Right cardiac atrium (tissue), 5 donors: ENCODE measurements at regions not wholly inside any gene's neighbourhood (a gene's known extent, or its start where the extent isn't known, plus 50 kb on each side); places are given as distances from the start of the nearest gene placed in this dataset.

Experiments used
- ATAC-seq, 2 donors: fragments of 200-7000 bp; cut with Tn5 transposase; one replicate each; pipeline versions ENCODE4 v1.8.0 to v1.9.1; 2020; ENCODE audit warnings: moderate library complexity in 2 of 2, mild to moderate bottlenecking in 1 of 2
- DNase-seq, 3 donors: peaks; one replicate each; pipeline ENCODE4 v3.0.0-alpha.2; 2020
- H3K27ac ChIP-seq: one replicate; pipeline ENCODE4 v1.5.1; 2013; ENCODE audit warnings: mild to moderate bottlenecking, low read length, control low read depth, moderate library complexity
- H3K27me3 ChIP-seq: one replicate; pipeline ENCODE4 v1.6.1; 2013; ENCODE audit not compliant: control insufficient read depth, insufficient read depth
- H3K4me1 ChIP-seq: one replicate; pipeline ENCODE4 v1.6.1; 2013; ENCODE audit warnings: low read length; ENCODE audit not compliant: control insufficient read depth, insufficient read depth
- H3K4me3 ChIP-seq: one replicate; pipeline ENCODE4 v1.5.1; 2013; ENCODE audit warnings: low read length, control low read depth
- H3K9me3 ChIP-seq: one replicate; pipeline ENCODE4 v1.6.1; 2013; ENCODE audit warnings: low read length; ENCODE audit not compliant: control insufficient read depth
- WGBS: extraction: QIAGEN DNeasy Blood & Tissue Kit; methylation state at CpG from one replicate; pipeline ENCODE4 v1.1.7; 2013; 5-methylcytosine and 5-hydroxymethylcytosine counted together
- intact Hi-C, 4 donors: fragments of 100-400 bp; cut with DNase I; formaldehyde crosslinking; loops; one replicate each; pipeline versions ENCODE4 v1.11.0 to v1.14.0; 2022 to 2023
- donor health status: healthy with polysubstance abuse.
- donor health status: DM: no; HTN: yes; CAD: no.
- donor health status: DM: no; HTN: no; CAD: no.
- donor health status: DM: no; HTN: yes; CAD: no; lungs with severe emphysema.
- donor health status: DM: yes; HTN: yes; CAD: no.

DNA sequence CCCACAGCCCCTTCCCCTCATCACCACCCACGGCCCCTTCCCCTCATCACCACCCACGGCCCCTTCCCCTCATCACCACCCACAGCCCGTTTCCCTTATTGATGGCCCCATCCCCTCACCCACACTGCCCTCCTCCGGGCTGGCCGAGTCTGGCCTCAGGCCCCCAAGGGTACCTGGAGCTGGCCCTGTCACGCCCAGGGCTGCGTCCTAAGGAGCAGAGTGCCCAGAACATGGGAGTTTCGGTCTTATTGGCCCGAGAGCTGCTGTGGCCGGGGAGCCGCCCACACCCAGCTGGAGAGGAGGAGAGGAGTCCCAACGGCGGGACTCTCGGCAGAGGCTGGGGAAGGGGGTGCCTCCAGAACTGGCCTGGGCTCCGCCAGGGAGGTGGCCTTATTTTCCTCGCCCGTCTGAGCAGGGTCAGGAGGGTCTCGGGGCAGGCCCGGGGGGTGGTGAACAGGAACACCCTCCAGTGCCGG is 182.3 kb downstream of the KIF26A start:
- 16% methylated on average over 20 of the region's 20 CpGs for WGBS
- ATAC-seq (peak; percentile 9 to 55), DNase-seq (peak in 1 of 3 donors; percentile 62)
- Histone ChIP-seq H3K9me3 (no peaks in the 10 kb centered on the region), H3K4me3 (no peak overlapping the region), H3K4me1 (no peaks in the 10 kb centered on the region), H3K27ac (no peak overlapping the region), H3K27me3 (no peaks in the 10 kb centered on the region)
- intact Hi-C loops = no loop called here

- intact Hi-C loops = no loop called here
- Histone ChIP-seq H3K27me3 (no peaks in the 10 kb centered on the region), H3K9me3 (no peaks in the 10 kb centered on the region), H3K27ac (no peak overlapping the region), H3K4me1 (no peaks in the 10 kb centered on the region), H3K4me3 (no peak overlapping the region)
- WGBS = 37% methylated on average over 24 of the region's 24 CpGs
- ATAC-seq (peak; percentile 51 to 56), DNase-seq (peak in 1 of 3 donors; percentile 68)
Measured at GRCh38 chr14:104321088-104321801, 182.9 kb downstream of the KIF26A start.

- H3K9me3 ChIP-seq = no peaks in the 10 kb centered on the region
- H3K4me1 ChIP-seq = no peaks in the 10 kb centered on the region
- no peak for DNase-seq
- no peak overlapping the region for H3K4me3 ChIP-seq
- WGBS = 87% methylated on average over 11 of the region's 11 CpGs
- intact Hi-C loops = no loop called here
- no peak overlapping the region for H3K27ac ChIP-seq
- H3K27me3 ChIP-seq = no peaks in the 10 kb centered on the region
- ATAC-seq = no peak
Measured at GRCh38 chr14:104321802-104322130, 183.4 kb downstream of the KIF26A start.

GRCh38 chr14:104322531-104323366 is 184.4 kb downstream of the KIF26A start:
- WGBS = 69% methylated on average over 28 of the region's 28 CpGs

GRCh38 chr14:104323551-104324175 is 185.3 kb downstream of the KIF26A start:
- Histone ChIP-seq H3K27me3 (no peaks in the 10 kb centered on the region), H3K27ac (no peak overlapping the region), H3K4me3 (no peak overlapping the region), H3K4me1 (no peaks in the 10 kb centered on the region), H3K9me3 (no peaks in the 10 kb centered on the region)
- DNase-seq (no peak), ATAC-seq (no peak)
- 85% methylated on average over 15 of the region's 15 CpGs for WGBS
- intact Hi-C loops = no loop called here

More at GRCh38 chr14:104322531-104323366, 184.4 kb downstream of the KIF26A start:
- no peak overlapping the region for H3K4me3 ChIP-seq
- ATAC-seq = no peak
- no peaks in the 10 kb centered on the region for H3K4me1 ChIP-seq
- intact Hi-C loops = no loop called here
- H3K27ac ChIP-seq = no peak overlapping the region
- H3K27me3 ChIP-seq = no peaks in the 10 kb centered on the region
- H3K9me3 ChIP-seq = no peaks in the 10 kb centered on the region
- DNase-seq = peak in 1 of 3 donors; percentile 34

DNA sequence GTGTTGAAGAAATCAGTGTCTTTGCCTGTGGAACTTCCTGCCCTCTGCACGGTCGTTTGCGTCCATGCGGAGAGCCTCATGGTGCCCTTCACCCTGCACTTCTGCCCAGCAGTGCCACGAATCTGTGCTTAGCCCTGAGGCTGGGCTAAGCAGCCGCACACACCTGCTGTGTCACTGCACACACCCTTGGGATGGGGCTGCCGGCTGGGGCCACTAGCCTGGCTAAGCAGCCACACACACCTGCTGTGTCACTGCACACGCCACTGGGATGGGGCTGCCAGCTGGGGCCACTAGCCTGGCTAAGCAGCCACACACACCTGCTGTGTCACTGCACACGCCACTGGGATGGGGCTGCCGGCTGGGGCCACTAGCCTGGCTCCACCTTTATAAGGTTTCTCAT is 188.5 kb downstream of the KIF26A start:
- DNase-seq (peak in 1 of 3 donors; percentile 26), ATAC-seq (no peak)
- H3K27ac ChIP-seq = no peak overlapping the region
- no peaks in the 10 kb centered on the region for H3K27me3 ChIP-seq
- 84% methylated on average over 10 of the region's 10 CpGs for WGBS
- H3K4me3 ChIP-seq = no peak overlapping the region
- H3K9me3 ChIP-seq = peaks cover 2% of the 10 kb centered on the region
- H3K4me1 ChIP-seq = no peaks in the 10 kb centered on the region
- intact Hi-C loops = no loop called here

GRCh38 chr14:104328607-104329006 is 190.2 kb downstream of the KIF26A start:
- 79% methylated on average over 5 of the region's 5 CpGs for WGBS
- Histone ChIP-seq H3K9me3 (peaks cover 2% of the 10 kb centered on the region), H3K27me3 (no peaks in the 10 kb centered on the region), H3K4me3 (no peak overlapping the region), H3K27ac (no peak overlapping the region), H3K4me1 (no peaks in the 10 kb centered on the region)
- DNase-seq = no peak
- intact Hi-C loops = no loop called here
- no peak for ATAC-seq

GRCh38 chr14:104329793-104330192 is 191.4 kb downstream of the KIF26A start:
- ATAC-seq = no peak

DNA sequence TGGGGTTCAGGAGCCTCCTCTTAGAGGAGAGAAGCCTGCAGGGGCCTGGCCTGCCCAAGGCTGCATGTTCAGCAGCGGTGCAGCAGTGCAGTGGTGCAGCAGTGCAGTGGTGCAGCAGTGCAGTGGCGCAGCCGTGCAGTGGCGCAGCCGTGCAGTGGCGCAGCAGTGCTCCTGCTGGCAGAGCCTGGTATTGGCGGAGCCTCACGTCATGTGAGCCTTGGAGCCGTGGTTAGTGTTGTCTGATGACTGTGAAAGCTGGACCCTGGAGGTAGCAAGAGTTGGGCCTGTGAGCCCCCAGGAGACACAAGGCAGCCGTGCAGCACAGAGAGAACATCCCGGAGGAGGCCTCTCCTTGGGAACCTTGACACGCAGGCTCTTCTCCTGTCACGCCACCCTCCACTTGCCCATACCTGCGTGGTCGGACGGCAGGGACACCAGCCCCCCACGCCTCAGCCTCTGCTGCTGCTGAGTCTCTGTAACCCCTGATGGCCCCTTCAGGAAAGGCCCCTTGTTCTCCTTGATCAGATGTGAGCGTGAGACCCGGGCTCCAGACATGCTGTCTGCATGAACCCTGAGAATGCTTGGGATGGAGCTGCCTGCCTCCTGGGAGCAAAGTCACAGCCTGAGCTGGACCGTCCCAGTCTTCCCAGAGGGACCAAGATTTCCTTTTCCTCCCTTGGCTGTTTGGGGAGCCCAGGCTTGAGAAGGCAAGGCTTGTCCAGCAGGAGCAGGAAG is 193.7 kb downstream of the KIF26A start:
- DNase-seq (no peak), ATAC-seq (no peak)
- no peak overlapping the region for H3K4me3 ChIP-seq
- peaks cover 2% of the 10 kb centered on the region for H3K9me3 ChIP-seq
- WGBS = 89% methylated on average over 20 of the region's 20 CpGs
- no peaks in the 10 kb centered on the region for H3K27me3 ChIP-seq
- no peak overlapping the region for H3K27ac ChIP-seq
- no peaks in the 10 kb centered on the region for H3K4me1 ChIP-seq
- intact Hi-C loops = no loop called here

More at GRCh38 chr14:104329793-104330192, 191.4 kb downstream of the KIF26A start:
- no peak overlapping the region for H3K27ac ChIP-seq
- no peak overlapping the region for H3K4me3 ChIP-seq
- no peaks in the 10 kb centered on the region for H3K27me3 ChIP-seq
- 92% methylated on average over 1 of the region's 1 CpG for WGBS
- no peaks in the 10 kb centered on the region for H3K4me1 ChIP-seq
- H3K9me3 ChIP-seq = peaks cover 2% of the 10 kb centered on the region
- intact Hi-C loops = no loop called here
- no peak for DNase-seq

DNA sequence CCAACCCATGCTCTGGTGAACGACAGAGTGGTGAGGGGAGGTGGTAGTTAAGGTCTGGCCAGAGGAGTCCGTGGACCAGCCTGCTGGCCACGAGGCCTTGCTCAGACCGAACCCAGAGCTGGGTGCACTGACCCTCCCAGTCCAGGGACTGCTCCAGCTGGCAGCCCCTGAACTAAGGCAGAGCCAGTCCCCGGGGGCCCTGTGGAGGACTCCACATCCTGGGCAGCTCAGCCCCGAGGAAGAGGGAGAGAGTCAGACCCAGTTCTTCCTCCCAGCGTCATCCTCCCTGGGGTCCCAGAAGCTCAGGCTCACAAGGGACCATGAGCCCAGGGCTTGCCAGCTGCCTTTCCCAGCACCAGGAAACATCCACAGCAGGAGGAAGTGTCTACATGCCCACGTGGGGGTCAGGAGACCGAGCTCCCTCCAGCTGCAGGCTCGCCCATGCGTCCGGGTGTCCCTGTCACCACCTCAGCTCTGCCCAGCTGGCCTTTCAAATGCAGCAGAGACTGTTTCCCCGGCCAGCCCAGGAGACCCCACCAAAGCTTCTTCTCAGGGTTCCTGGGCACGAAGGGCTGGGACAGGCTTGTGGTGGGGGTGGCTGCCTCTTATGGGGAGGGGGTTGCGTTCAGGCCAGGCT is 194.4 kb downstream of the KIF26A start:
- H3K4me1 ChIP-seq = no peaks in the 10 kb centered on the region
- no peaks in the 10 kb centered on the region for H3K27me3 ChIP-seq
- intact Hi-C loops = no loop called here
- no peak overlapping the region for H3K4me3 ChIP-seq
- peaks cover 2% of the 10 kb centered on the region for H3K9me3 ChIP-seq
- ATAC-seq (peak in 1 of 2 donors; percentile 18), DNase-seq (no peak)
- WGBS = 51% methylated on average over 15 of the region's 15 CpGs
- H3K27ac ChIP-seq = no peak overlapping the region
